Activated CD4-positive, alpha-beta T cell treated with anti-CD3 and anti-CD28 coated beads, Interleukin-10, Interleukin-2, amounts not matched to agents 100 ng/mL and 50 ng/mL, durations not matched to agents 16 hours and 8 hours (primary cell): ENCODE measurements at regions not wholly inside any gene's neighbourhood (a gene's known extent, or its start where the extent isn't known, plus 50 kb on each side); places are given as distances from the start of the nearest gene placed in this dataset.
A peak's percentile ranks its signal among the peaks of the same experiment; 100 is the strongest.
"Not testable (repeated sequence)": the region's sequence is repeated elsewhere in the genome, so short reads cannot be mapped to it uniquely, and the experiment has no call there.

Source experiments
- DNase-seq: peaks from one replicate; pipeline ENCODE4 v3.0.0-alpha.2; 2020

DNA sequence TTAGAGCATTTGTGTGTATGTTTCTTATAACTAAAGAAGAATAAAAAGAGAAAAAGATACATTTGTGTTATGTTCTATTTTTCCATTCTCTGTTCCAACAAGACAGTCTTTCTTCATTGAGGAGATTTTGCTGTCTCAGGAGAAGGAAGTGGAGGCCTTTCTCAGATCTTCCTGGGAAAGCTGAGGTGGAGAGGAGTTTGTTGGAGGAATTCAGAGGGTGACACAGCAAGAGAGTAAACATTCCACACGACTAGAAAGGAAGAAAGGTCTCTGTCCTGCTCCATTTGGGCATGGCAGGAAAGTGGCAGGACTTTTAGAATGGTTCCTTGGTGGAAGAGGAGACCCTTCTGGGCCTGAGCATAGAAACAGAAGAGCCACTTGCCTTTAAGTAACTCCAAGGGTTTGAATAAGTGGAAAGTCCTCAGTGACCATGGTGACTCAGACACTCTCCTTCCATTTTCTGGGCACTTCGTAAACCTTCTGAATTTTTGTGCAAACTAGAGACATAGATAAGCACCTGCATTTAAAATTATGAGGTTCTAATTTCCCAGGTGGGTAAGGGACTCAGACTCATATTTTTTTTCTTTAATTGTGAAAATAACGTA lies 52.3 kb upstream of the COL5A2 start:
- DNase-seq = no peak

- DNase-seq = peak; percentile 10
Observed at GRCh38 chr2:189232759-189233406, 53.3 kb upstream of the COL5A2 start.

- DNase-seq = no peak
Observed at GRCh38 chr2:189233527-189233926, 54.0 kb upstream of the COL5A2 start.

GRCh38 chr2:189234991-189235390 lies 55.4 kb upstream of the COL5A2 start:
- no peak for DNase-seq

DNA sequence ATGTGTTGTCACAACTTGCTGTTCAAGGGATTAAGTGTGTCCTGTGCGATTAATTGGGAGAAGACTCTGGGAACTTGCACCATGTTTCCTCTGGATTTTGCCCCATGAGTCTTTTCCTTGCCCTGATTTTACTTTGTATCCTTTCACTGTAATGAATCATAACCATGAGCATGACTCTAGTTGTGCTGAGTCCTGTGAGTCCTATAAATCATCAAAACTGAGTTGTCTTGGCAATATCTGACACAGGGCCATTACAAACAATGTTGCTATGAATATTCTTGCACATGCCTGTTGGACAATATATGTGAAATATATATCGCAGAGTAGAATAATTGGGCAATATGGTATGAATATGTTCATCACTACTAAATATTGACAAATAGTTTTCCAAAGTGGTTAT lies 56.5 kb upstream of the COL5A2 start:
- DNase-seq = no peak

DNA sequence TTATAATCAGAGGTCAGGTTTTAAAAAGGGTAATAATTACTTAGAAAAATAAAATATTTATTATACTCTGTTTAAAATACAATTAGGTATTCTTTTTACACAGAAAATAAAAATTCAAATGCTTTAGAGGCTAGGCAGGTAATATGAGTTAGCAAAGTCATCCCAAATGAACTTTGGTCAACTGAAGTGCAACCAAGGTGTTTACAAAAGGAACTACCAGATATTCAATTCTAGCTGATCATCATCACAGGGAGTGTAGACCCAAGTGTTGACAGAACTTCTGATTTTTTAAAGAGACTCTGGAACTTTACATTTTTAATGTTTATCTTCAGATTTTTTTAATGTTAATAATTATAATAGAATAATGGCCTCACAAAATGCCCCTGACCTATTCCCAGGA lies 59.3 kb upstream of the COL5A2 start:
- DNase-seq = no peak

DNA sequence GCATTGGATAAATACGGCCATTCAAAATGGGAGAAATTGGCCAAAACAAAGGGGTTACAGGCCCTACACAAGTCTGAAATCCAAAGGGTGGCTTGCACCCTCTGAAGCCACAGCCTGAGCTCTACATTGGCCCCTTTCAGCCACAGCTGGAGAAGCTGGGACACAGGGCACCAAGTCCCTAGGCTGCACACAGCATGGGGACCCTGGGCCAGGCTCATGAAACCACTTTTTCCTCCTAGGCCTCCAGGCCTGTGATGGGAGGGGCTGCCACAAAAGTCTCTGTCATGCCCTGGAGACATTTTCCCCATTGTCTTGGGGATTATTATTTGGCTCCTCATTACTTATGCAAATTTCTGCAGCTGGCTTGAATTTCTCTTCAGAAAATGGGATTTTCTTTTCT lies 64.3 kb upstream of the COL5A2 start:
- DNase-seq = not testable (repeated sequence)

DNA sequence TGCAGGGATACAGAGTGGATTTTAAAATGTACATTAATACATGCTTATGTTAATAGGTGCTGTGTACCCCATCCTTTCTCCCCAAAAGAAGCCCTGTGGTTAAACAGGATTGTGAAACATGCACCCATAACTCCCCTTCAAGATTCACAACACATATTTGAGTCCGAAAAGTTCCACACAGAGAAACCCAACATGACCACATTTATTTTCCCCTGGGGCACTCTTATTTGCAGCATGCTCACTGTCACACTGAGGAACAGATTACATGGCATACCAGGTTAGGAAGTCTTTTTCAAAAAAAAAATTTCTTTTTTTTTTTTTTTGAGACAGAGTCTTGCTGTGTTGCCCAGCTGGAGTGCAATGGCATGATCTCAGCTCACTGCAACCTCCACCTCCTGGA lies 67.7 kb upstream of the COL5A2 start:
- DNase-seq = no peak

DNA sequence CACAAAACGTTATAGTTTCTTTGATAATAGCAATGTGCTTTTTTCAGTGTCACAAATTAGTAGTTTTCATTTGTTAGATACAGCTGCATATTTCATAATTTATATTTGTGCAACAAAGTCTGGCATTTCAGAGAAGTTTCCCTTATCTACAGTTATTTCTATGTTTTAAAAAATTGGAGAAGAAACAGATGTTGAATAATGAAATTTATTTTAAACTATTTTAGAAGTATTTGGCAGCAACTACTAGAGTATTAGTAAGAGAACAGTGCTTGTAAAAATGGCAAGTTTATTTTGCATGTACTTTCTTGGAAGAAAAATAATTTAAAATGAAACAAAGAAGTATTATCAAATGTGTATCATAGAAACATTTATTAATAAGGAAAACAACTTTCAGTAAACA lies 68.6 kb upstream of the COL5A2 start:
- no peak for DNase-seq

- DNase-seq = no peak
Observed at GRCh38 chr2:189249171-189249570, 69.6 kb upstream of the COL5A2 start.

- DNase-seq = no peak
Observed at GRCh38 chr2:189249901-189250300, 70.3 kb upstream of the COL5A2 start.

DNA sequence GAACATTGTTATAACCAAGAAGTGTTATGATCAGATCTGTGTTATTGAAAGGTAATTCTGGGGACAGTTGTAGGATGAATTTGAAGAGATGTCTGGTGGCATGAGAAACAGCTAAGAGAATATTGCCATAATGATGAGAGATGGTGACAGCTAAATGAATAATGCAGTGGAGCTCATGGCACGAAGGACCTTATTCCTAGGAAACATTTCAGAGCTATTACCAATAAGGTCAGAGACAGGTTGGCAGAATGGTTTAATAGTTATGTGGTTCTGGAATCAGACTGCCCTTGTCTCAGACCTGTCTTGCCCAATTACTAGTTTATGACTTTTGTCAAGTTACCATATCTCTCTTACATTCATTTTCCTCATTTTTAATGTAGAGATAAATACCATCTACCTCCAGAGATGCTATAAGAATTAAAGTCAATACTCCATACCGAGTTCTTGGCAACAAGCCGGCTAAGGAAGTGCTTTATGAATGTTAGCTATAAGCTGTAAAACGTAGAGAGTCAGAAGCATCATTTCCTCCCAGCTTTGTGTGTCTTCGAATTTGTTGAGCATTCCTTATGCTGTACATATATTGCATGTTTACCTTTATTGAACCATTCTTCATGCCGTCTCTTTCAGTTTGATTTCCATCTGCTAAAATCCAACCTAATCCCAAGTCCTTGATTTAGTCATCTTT lies 73.6 kb upstream of the COL5A2 start:
- DNase-seq = no peak

GRCh38 chr2:189253836-189254235 lies 74.3 kb upstream of the COL5A2 start:
- no peak for DNase-seq

GRCh38 chr2:189254268-189254883 lies 74.8 kb upstream of the COL5A2 start:
- DNase-seq = no peak

GRCh38 chr2:189255711-189256110 lies 76.2 kb upstream of the COL5A2 start:
- no peak for DNase-seq

DNA sequence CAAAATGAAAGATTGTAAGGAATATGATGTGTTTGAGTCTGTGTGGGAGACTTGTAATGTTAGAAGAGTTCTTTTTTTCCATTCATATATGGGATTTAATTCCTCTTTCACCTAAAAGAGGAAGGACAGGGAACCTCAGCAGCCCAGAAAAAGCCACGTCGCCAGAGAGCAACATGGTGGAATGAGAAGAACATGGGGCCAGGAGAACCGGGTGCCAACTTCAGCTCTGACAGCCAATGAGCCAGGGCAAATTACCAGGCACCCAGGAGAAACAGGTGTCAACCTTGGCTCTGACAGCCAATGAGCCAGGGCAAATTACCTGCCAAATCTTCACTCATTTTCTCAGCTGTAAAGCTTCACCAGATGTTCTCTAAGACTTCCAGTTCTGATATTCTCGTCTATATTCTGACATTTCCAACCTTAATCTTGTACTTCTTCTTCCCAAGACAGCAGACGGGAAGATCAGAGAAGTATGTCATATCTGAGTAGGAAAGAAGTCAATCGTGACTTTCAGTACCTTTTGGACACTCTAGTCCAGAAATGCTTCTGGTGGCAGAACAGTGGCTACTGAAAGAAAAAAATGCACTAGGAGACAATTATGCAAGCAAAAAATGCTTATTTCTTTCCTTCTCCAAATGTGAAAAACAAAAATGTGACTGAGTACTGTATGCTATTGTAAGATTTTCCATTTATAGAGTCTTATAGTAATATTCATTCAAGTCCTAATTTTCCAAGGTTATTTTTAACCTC lies 79.2 kb upstream of the COL5A2 start:
- no peak for DNase-seq

- no peak for DNase-seq
Observed at GRCh38 chr2:189260361-189260814, 80.8 kb upstream of the COL5A2 start.

DNA sequence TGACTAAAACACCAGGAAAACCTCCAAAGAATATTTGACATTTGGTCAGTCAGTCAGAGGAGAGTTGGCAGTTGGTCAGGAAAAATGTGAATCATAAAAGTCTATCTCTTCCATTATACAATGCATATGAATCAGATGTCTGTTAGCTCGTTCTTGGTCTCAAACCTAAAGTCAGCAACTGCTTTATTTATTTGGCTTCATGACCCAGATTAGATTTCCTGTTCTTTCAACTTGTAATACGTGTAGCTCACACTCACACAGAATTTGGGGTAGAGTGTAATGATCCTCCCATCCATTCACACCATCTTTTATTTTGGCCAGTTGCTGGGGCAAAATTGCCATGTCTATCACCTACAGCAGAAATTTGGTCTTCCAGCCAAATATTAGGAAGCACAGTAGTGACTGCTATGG lies 81.9 kb upstream of the COL5A2 start:
- no peak for DNase-seq

DNA sequence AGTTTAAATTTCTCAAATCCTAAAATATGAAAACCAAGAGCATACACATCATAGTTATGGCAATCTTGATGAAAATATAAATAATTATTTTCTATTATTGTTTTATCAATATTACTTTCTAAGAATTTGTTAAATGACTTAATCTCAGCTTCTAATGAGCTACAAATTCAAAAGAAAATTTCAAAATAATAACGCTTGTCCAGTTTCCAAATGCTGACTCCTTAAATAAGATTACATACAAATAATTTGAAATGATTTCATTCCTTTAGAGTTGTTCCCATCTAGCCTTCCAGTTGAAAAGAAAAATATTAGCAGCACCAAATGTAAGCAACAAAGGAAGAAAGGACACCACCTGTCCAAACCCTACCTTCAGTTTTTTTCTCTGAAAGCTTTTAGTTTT lies 82.4 kb upstream of the COL5A2 start:
- no peak for DNase-seq

DNA sequence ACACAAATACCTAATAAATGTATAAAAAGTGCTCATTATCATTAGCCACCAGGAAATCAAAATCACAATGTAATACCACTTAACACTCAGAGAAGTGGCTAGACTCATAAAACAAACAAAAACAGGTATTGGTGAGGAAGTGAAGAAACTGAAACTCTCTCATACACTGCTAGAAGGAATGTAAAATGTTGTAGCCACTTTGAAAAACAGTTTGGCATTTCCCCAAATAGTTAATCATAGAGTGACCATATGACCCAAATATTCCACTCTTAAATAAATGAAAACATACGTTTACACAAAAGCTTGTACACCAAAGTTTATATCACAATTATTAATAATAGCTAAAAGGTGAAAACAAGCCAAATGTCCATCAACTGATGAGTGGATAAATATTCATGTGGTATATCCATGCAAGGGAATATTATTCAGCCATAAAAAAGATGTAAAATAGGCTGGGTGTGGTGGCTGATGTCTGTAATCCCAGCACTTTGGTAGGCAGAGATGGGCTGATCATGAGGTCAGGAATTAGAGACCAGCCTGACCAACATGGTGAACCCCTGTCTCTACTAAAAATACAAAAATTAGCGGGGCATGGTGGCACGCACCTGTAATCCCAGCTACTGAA lies 86.2 kb upstream of the COL5A2 start:
- DNase-seq = no peak

GRCh38 chr2:189267491-189267890 lies 87.9 kb upstream of the COL5A2 start:
- no peak for DNase-seq

- no peak for DNase-seq
Observed at GRCh38 chr2:189267925-189268579, 88.5 kb upstream of the COL5A2 start.
